ENCODE measurements at regions not wholly inside any gene's neighbourhood (a gene's known extent, or its start where the extent isn't known, plus 50 kb on each side); places are given as distances from the start of the nearest gene placed in this dataset.

DNA sequence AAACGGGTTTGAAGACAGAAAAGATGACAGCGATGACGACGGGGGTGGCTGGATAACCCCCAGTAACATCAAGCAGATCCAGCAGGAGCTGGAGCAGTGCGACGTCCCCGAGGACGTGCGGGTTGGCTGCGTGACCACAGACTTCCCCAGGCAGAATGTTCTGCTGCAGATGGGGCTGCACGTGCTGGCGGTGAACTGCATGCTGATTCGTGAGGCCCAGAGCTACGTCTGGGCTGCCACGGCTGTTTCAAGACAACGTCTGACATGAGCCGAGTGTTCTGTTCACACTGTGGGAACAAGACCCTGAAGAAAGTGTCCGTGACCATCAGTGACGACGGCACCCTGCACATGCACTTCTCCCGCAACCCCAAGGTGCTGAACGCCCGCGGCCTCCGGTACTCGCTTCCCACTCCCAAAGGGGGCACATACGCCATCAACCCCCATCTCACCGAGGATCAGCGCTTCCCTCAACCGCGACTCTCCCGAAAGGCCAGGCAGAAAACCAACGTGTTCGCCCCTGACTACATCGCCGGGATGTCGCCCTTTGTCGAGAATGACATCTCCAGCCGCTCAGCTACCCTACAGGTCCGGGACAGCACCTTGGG lies 319.2 kb upstream of the SLC7A11 start:
- no peaks in the 10 kb centered on the region for H3K36me3 Mint-ChIP-seq (ENCODE audit: unreplicated experiment)
- no peak for DNase-seq (ENCODE audit: extremely low spot score, unreplicated experiment)
- TF ChIP-seq CTCF (IDR thresholded peaks at IDR 0.05): no peak
- no peaks in the 10 kb centered on the region for H3K9me3 Mint-ChIP-seq (ENCODE audit: unreplicated experiment)
- H3K27me3 Mint-ChIP-seq (ENCODE audit: unreplicated experiment): no peaks in the 10 kb centered on the region
- no peak overlapping the region for H3K4me3 Mint-ChIP-seq (ENCODE audit: unreplicated experiment)
- peak overlapping the region; percentile 7 for H3K27ac Mint-ChIP-seq (ENCODE audit: unreplicated experiment)
- H3K4me1 Mint-ChIP-seq (ENCODE audit: unreplicated experiment): peaks cover 28% of the 10 kb centered on the region

DNA sequence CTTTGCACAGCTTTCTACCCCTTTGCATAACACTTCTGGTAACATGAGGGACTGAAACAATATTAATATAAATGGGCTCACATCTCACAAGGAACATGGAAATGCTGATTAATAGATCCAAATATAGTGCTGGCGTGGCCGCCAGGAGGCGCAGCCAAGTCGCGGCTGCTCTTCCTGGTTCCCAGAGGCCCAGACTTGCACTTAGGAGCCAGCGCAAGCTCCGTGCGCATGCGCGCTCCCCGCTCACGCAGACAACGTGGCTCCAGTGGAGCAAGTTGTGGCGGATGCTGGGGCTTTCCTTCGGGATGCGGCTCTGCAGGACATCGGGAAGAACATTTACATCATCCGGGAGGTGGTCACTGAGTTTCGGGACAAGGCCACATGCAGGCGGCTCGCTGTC lies 318.3 kb upstream of the SLC7A11 start:
- Mint-ChIP-seq H3K27ac (ENCODE audit: unreplicated experiment) (no peak overlapping the region), H3K9me3 (ENCODE audit: unreplicated experiment) (no peaks in the 10 kb centered on the region)

GRCh38 chr4:138558886-138559285 lies 316.7 kb upstream of the SLC7A11 start:
- Mint-ChIP-seq H3K4me3 (ENCODE audit: unreplicated experiment) (no peak overlapping the region), H3K4me1 (ENCODE audit: unreplicated experiment) (peaks cover 25% of the 10 kb centered on the region), H3K36me3 (ENCODE audit: unreplicated experiment) (no peaks in the 10 kb centered on the region), H3K27ac (ENCODE audit: unreplicated experiment) (no peak overlapping the region), H3K9me3 (ENCODE audit: unreplicated experiment) (no peaks in the 10 kb centered on the region), H3K27me3 (ENCODE audit: unreplicated experiment) (no peaks in the 10 kb centered on the region)
- no peak for TF ChIP-seq CTCF (IDR thresholded peaks at IDR 0.05)
- no peak for DNase-seq (ENCODE audit: extremely low spot score, unreplicated experiment)

More for the DNA sequence above, 318.3 kb upstream of the SLC7A11 start:
- no peak overlapping the region for H3K4me3 Mint-ChIP-seq (ENCODE audit: unreplicated experiment)
- DNase-seq (ENCODE audit: extremely low spot score, unreplicated experiment): no peak
- no peaks in the 10 kb centered on the region for H3K27me3 Mint-ChIP-seq (ENCODE audit: unreplicated experiment)
- TF ChIP-seq CTCF (IDR thresholded peaks at IDR 0.05): no peak
- H3K36me3 Mint-ChIP-seq (ENCODE audit: unreplicated experiment): no peaks in the 10 kb centered on the region
- H3K4me1 Mint-ChIP-seq (ENCODE audit: unreplicated experiment): peaks cover 25% of the 10 kb centered on the region

GRCh38 chr4:138555584-138555983 lies 313.4 kb upstream of the SLC7A11 start:
- no peak overlapping the region for H3K27ac Mint-ChIP-seq (ENCODE audit: unreplicated experiment)
- H3K4me3 Mint-ChIP-seq (ENCODE audit: unreplicated experiment): no peak overlapping the region
- peak; percentile 18 for TF ChIP-seq CTCF (IDR thresholded peaks at IDR 0.05)
- H3K4me1 Mint-ChIP-seq (ENCODE audit: unreplicated experiment): peaks cover 5% of the 10 kb centered on the region
- no peak for DNase-seq (ENCODE audit: extremely low spot score, unreplicated experiment)
- no peaks in the 10 kb centered on the region for H3K27me3 Mint-ChIP-seq (ENCODE audit: unreplicated experiment)
- H3K36me3 Mint-ChIP-seq (ENCODE audit: unreplicated experiment): peaks cover 1% of the 10 kb centered on the region
- H3K9me3 Mint-ChIP-seq (ENCODE audit: unreplicated experiment): peaks cover 3% of the 10 kb centered on the region

- Mint-ChIP-seq H3K27ac (ENCODE audit: unreplicated experiment) (no peak overlapping the region), H3K4me3 (ENCODE audit: unreplicated experiment) (no peak overlapping the region), H3K27me3 (ENCODE audit: unreplicated experiment) (no peaks in the 10 kb centered on the region), H3K36me3 (ENCODE audit: unreplicated experiment) (peaks cover 1% of the 10 kb centered on the region), H3K9me3 (ENCODE audit: unreplicated experiment) (peaks cover 3% of the 10 kb centered on the region), H3K4me1 (ENCODE audit: unreplicated experiment) (peaks cover 5% of the 10 kb centered on the region)
- TF ChIP-seq CTCF (IDR thresholded peaks at IDR 0.05): no peak
- DNase-seq (ENCODE audit: extremely low spot score, unreplicated experiment): no peak
Measured at GRCh38 chr4:138555108-138555507, 313.0 kb upstream of the SLC7A11 start.
